ENCODE measurements at regions not wholly inside any gene's neighbourhood (a gene's known extent, or its start where the extent isn't known, plus 50 kb on each side); places are given as distances from the start of the nearest gene placed in this dataset.

- Histone ChIP-seq H3K27ac (ENCODE audit: low read depth, low read length) (no peak overlapping the region), H3K4me1 (ENCODE audit: control insufficient read depth, insufficient read depth, low read length) (peaks cover 15% of the 10 kb centered on the region), H3K4me3 (ENCODE audit: low read depth, low read length) (no peak overlapping the region), H3K27me3 (ENCODE audit: control insufficient read depth, insufficient read depth, low read length) (no peaks in the 10 kb centered on the region), H3K36me3 (ENCODE audit: control insufficient read depth, insufficient read depth, low read length) (no peaks in the 10 kb centered on the region), H3K9ac (ENCODE audit: low read length) (no peak overlapping the region), H3K9me3 (ENCODE audit: control insufficient read depth, insufficient read depth, low read depth, low read length) (0 out of 2 replicates have a peak, but pooled peaks cover 4% of the 10 kb centered on the region)
Measured at GRCh38 chr11:33616552-33616951, 84.1 kb downstream of the C11orf91 start.

DNA sequence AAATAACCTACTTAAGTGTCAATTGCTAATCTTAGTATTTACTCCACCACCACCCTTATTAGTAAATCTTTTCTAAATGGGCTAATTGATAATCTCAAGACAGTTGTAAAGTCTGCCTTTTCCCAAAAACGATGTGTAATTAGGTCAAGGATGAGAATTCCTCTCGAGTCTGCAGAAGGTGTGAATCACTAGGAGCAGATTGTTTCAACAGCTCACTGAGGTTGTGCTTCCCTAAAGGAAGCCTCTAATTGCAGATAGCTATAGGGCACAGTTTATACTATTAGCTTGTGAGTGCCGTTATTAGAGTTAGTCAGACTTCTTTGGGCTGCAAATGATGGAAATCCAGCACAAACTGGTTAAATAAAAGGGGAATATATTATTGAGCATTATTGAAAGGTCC lies 84.9 kb downstream of the C11orf91 start:
- Histone ChIP-seq H3K9ac (ENCODE audit: low read length) (no peak overlapping the region), H3K9me3 (ENCODE audit: control insufficient read depth, insufficient read depth, low read depth, low read length) (0 out of 2 replicates have a peak, but pooled peaks cover 4% of the 10 kb centered on the region), H3K27ac (ENCODE audit: low read depth, low read length) (no peak overlapping the region), H3K4me1 (ENCODE audit: control insufficient read depth, insufficient read depth, low read length) (peaks cover 15% of the 10 kb centered on the region), H3K27me3 (ENCODE audit: control insufficient read depth, insufficient read depth, low read length) (no peaks in the 10 kb centered on the region), H3K4me3 (ENCODE audit: low read depth, low read length) (no peak overlapping the region), H3K36me3 (ENCODE audit: control insufficient read depth, insufficient read depth, low read length) (no peaks in the 10 kb centered on the region)

- peaks cover 10% of the 10 kb centered on the region for H3K4me1 ChIP-seq (ENCODE audit: control insufficient read depth, insufficient read depth, low read length)
- no peaks in the 10 kb centered on the region for H3K27me3 ChIP-seq (ENCODE audit: control insufficient read depth, insufficient read depth, low read length)
- no peak overlapping the region for H3K4me3 ChIP-seq (ENCODE audit: low read depth, low read length)
- 0 out of 2 replicates have a peak, but pooled peaks cover 4% of the 10 kb centered on the region for H3K9me3 ChIP-seq (ENCODE audit: control insufficient read depth, insufficient read depth, low read depth, low read length)
- no peak overlapping the region for H3K9ac ChIP-seq (ENCODE audit: low read length)
- H3K36me3 ChIP-seq (ENCODE audit: control insufficient read depth, insufficient read depth, low read length) = no peaks in the 10 kb centered on the region
- H3K27ac ChIP-seq (ENCODE audit: low read depth, low read length) = no peak overlapping the region
Measured at GRCh38 chr11:33613404-33613803, 87.2 kb downstream of the C11orf91 start.

DNA sequence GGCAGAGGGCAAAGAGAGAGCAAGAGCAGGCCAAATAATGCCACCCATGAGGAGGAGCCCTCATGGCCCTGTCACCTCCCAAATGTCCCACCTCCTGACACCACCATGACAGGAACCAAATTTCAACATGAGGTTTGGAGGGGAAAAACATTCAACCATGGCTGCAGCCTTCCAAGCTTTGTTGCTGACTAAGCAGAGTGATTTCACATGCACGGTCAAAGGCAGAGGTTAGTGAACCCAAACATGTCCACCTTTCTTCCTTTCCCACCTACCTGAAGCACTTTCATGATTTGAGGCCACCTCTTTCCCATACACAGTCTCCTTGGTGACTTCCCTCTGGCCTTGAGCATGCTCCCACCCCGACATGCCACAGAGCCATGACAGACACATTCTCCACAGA lies 89.7 kb downstream of the C11orf91 start:
- Histone ChIP-seq H3K9me3 (ENCODE audit: control insufficient read depth, insufficient read depth, low read depth, low read length) (no peaks in the 10 kb centered on the region), H3K36me3 (ENCODE audit: control insufficient read depth, insufficient read depth, low read length) (no peaks in the 10 kb centered on the region)

GRCh38 chr11:33608386-33608785 lies 92.2 kb downstream of the C11orf91 start:
- no peaks in the 10 kb centered on the region for H3K4me1 ChIP-seq (ENCODE audit: control insufficient read depth, insufficient read depth, low read length)
- no peaks in the 10 kb centered on the region for H3K9me3 ChIP-seq (ENCODE audit: control insufficient read depth, insufficient read depth, low read depth, low read length)
- no peak overlapping the region for H3K4me3 ChIP-seq (ENCODE audit: low read depth, low read length)
- H3K9ac ChIP-seq (ENCODE audit: low read length) = no peak overlapping the region
- H3K36me3 ChIP-seq (ENCODE audit: control insufficient read depth, insufficient read depth, low read length) = no peaks in the 10 kb centered on the region
- no peak overlapping the region for H3K27ac ChIP-seq (ENCODE audit: low read depth, low read length)
- H3K27me3 ChIP-seq (ENCODE audit: control insufficient read depth, insufficient read depth, low read length) = no peaks in the 10 kb centered on the region

More for the DNA sequence above, 89.7 kb downstream of the C11orf91 start:
- H3K4me1 ChIP-seq (ENCODE audit: control insufficient read depth, insufficient read depth, low read length) = no peaks in the 10 kb centered on the region
- no peak overlapping the region for H3K4me3 ChIP-seq (ENCODE audit: low read depth, low read length)
- no peaks in the 10 kb centered on the region for H3K27me3 ChIP-seq (ENCODE audit: control insufficient read depth, insufficient read depth, low read length)
- H3K9ac ChIP-seq (ENCODE audit: low read length) = no peak overlapping the region
- no peak overlapping the region for H3K27ac ChIP-seq (ENCODE audit: low read depth, low read length)

DNA sequence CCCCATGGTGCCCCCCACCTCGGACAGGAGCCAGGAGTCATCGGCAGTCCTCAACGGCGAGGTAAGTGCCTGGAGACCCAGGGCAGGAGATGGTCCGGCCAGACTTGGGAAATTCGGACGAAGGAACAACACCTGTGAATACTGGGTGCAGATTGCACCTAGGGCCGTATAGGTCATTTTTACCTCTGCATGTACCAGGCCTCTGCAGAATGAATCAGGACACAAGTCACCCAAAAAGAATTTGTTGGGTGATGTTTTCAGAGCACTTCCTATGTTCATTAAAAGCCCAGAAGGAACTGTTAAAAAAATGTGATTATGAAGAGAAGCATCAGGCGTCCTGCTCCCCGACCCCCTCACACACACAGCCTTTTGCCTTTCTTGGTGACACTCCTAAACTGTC lies 93.9 kb downstream of the C11orf91 start:
- no peaks in the 10 kb centered on the region for H3K9me3 ChIP-seq (ENCODE audit: control insufficient read depth, insufficient read depth, low read depth, low read length)
- no peaks in the 10 kb centered on the region for H3K27me3 ChIP-seq (ENCODE audit: control insufficient read depth, insufficient read depth, low read length)
- H3K4me3 ChIP-seq (ENCODE audit: low read depth, low read length) = no peak overlapping the region

DNA sequence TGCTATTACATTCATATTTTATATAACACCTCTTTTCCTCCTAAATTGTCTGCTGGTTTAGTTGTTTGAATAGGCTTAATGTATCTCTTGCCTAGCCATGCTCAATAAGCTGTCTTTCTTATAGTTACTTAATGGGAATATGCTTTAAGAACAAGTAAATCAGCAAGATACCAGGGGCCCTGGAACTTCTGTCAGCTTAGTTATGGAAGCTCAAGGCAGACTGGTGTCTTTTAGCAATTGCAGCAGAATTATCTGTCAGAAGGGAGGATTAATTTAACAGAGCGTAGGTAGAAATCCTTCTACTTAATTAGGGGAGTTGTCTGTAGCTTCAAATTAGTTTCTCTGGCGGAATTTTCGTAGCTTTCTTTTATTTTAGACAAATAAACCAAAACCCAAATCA lies 94.9 kb downstream of the C11orf91 start:
- Histone ChIP-seq H3K9ac (ENCODE audit: low read length) (no peak overlapping the region), H3K27ac (ENCODE audit: low read depth, low read length) (no peak overlapping the region), H3K36me3 (ENCODE audit: control insufficient read depth, insufficient read depth, low read length) (no peaks in the 10 kb centered on the region), H3K9me3 (ENCODE audit: control insufficient read depth, insufficient read depth, low read depth, low read length) (no peaks in the 10 kb centered on the region), H3K27me3 (ENCODE audit: control insufficient read depth, insufficient read depth, low read length) (no peaks in the 10 kb centered on the region), H3K4me3 (ENCODE audit: low read depth, low read length) (no peak overlapping the region), H3K4me1 (ENCODE audit: control insufficient read depth, insufficient read depth, low read length) (no peaks in the 10 kb centered on the region)

More for the DNA sequence above, 93.9 kb downstream of the C11orf91 start:
- H3K27ac ChIP-seq (ENCODE audit: low read depth, low read length) = no peak overlapping the region
- no peak overlapping the region for H3K9ac ChIP-seq (ENCODE audit: low read length)
- no peaks in the 10 kb centered on the region for H3K36me3 ChIP-seq (ENCODE audit: control insufficient read depth, insufficient read depth, low read length)
- no peaks in the 10 kb centered on the region for H3K4me1 ChIP-seq (ENCODE audit: control insufficient read depth, insufficient read depth, low read length)

GRCh38 chr11:33598426-33599069 lies 102.1 kb downstream of the C11orf91 start:
- H3K4me1 ChIP-seq (ENCODE audit: control insufficient read depth, insufficient read depth, low read length) = 0 out of 2 replicates have a peak, but pooled peaks cover 3% of the 10 kb centered on the region
- H3K27ac ChIP-seq (ENCODE audit: low read depth, low read length) = no peak overlapping the region
- no peak overlapping the region for H3K9ac ChIP-seq (ENCODE audit: low read length)
- H3K27me3 ChIP-seq (ENCODE audit: control insufficient read depth, insufficient read depth, low read length) = no peaks in the 10 kb centered on the region
- no peak overlapping the region for H3K4me3 ChIP-seq (ENCODE audit: low read depth, low read length)
- peaks cover 9% of the 10 kb centered on the region for H3K9me3 ChIP-seq (ENCODE audit: control insufficient read depth, insufficient read depth, low read depth, low read length)
- no peaks in the 10 kb centered on the region for H3K36me3 ChIP-seq (ENCODE audit: control insufficient read depth, insufficient read depth, low read length)

DNA sequence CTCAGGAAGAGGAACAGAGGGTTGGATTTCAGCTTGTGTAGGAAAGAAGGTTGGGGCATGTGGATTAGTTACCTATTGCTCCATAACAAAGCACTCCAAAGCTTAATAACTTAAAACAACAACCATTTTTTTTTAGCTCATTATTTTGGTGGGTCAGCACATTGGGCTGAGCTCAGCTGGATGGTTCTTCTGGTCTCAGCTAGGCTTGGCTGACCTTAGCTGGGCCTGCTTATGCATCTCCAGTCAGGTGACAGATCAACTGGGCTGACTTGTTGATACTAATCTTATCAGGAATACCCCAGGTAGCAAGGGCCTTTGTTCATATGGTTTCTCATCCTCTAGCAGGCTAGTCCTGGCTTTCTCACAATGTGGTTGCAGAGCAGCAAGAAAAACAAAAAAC lies 106.4 kb downstream of the C11orf91 start:
- Histone ChIP-seq H3K36me3 (ENCODE audit: control insufficient read depth, insufficient read depth, low read length) (no peaks in the 10 kb centered on the region), H3K27me3 (ENCODE audit: control insufficient read depth, insufficient read depth, low read length) (no peaks in the 10 kb centered on the region), H3K9ac (ENCODE audit: low read length) (no peak overlapping the region), H3K27ac (ENCODE audit: low read depth, low read length) (no peak overlapping the region), H3K4me1 (ENCODE audit: control insufficient read depth, insufficient read depth, low read length) (0 out of 2 replicates have a peak, but pooled peaks cover 3% of the 10 kb centered on the region), H3K4me3 (ENCODE audit: low read depth, low read length) (no peak overlapping the region), H3K9me3 (ENCODE audit: control insufficient read depth, insufficient read depth, low read depth, low read length) (peaks cover 9% of the 10 kb centered on the region)

DNA sequence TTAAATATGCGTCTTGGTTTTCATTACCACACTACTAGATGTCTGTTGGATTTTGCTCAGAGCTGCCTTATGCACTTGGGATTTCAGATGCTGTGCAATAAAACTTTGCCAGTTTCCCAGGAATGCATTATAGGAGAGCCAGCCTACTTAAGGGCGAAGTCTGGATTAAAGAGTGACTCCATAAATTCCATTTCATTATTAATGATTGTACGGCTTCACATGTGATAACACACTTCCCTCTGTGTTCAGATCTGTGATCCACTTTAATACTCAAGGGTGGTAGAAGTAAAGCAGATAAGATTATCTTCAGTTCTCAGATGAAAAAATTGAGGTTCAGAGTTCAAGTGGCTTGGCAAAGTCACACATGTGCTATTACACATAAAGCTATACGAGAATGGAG lies 110.2 kb downstream of the C11orf91 start:
- H3K4me3 ChIP-seq (ENCODE audit: low read depth, low read length) = no peak overlapping the region
- H3K9ac ChIP-seq (ENCODE audit: low read length) = no peak overlapping the region
- peaks cover 9% of the 10 kb centered on the region for H3K9me3 ChIP-seq (ENCODE audit: control insufficient read depth, insufficient read depth, low read depth, low read length)
- no peaks in the 10 kb centered on the region for H3K27me3 ChIP-seq (ENCODE audit: control insufficient read depth, insufficient read depth, low read length)
- H3K36me3 ChIP-seq (ENCODE audit: control insufficient read depth, insufficient read depth, low read length) = no peaks in the 10 kb centered on the region
- peaks cover 4% of the 10 kb centered on the region; the same call in 1 of the 2 replicates for H3K4me1 ChIP-seq (ENCODE audit: control insufficient read depth, insufficient read depth, low read length)
- no peak overlapping the region for H3K27ac ChIP-seq (ENCODE audit: low read depth, low read length)

DNA sequence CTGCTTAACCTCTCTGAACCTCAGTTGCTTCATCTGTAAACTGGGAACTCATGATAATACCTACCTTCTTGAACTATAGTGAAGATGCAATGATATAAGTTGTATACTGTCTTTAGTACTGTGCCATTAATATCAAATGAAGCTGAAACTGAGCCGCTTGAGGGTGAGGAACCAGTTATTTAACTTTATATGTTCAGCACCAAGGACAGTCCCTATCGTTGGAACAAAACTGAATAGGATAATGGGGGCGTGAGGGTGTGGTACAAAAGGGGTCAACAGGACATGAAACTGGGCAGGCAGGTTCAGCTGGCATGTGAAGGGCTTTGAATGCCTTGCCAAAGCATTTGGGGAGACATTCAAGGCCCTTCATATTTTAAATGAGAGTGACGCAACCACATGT lies 112.6 kb downstream of the C11orf91 start:
- no peak overlapping the region for H3K9ac ChIP-seq (ENCODE audit: low read length)
- H3K9me3 ChIP-seq (ENCODE audit: control insufficient read depth, insufficient read depth, low read depth, low read length) = no peaks in the 10 kb centered on the region
- H3K4me1 ChIP-seq (ENCODE audit: control insufficient read depth, insufficient read depth, low read length) = peaks cover 4% of the 10 kb centered on the region; the same call in 1 of the 2 replicates
- no peak overlapping the region for H3K4me3 ChIP-seq (ENCODE audit: low read depth, low read length)
- H3K27me3 ChIP-seq (ENCODE audit: control insufficient read depth, insufficient read depth, low read length) = no peaks in the 10 kb centered on the region
- no peak overlapping the region for H3K27ac ChIP-seq (ENCODE audit: low read depth, low read length)
- no peaks in the 10 kb centered on the region for H3K36me3 ChIP-seq (ENCODE audit: control insufficient read depth, insufficient read depth, low read length)

All from HUES6 (cell line).